ENCODE measurements at regions not wholly inside any gene's neighbourhood (a gene's known extent, or its start where the extent isn't known, plus 50 kb on each side); places are given as distances from the start of the nearest gene placed in this dataset.

DNA sequence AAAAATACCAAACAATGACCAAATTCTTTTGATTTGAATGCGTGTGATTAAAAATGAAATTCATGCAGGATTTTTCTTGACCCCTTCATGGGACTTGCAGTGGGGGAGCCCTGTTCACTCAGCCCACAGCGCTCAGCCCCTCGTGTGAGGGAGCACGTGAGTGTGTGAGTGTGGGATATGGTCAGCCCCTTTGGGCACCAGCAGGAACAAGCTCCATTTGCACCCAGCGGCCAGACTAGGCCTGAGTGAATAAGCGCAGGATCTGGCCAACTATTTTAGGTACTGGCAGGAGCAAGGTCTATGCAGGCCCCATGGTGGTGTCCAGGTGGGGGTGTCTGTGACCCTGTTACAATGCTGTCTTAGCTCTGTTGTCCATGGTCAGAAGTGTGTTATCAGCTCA, 1631.2 kb downstream of the BRINP3 start:
- in situ Hi-C loops (cut with MboI): no loop called here
- TF ChIP-seq EZH2 (IDR thresholded peaks at IDR 0.05; ENCODE audit: insufficient read depth, poor library complexity, severe bottlenecking): no peak
- no peak for TF ChIP-seq EZH2phosphoT487 (IDR thresholded peaks at IDR 0.05; ENCODE audit: insufficient read depth, low read depth)

DNA sequence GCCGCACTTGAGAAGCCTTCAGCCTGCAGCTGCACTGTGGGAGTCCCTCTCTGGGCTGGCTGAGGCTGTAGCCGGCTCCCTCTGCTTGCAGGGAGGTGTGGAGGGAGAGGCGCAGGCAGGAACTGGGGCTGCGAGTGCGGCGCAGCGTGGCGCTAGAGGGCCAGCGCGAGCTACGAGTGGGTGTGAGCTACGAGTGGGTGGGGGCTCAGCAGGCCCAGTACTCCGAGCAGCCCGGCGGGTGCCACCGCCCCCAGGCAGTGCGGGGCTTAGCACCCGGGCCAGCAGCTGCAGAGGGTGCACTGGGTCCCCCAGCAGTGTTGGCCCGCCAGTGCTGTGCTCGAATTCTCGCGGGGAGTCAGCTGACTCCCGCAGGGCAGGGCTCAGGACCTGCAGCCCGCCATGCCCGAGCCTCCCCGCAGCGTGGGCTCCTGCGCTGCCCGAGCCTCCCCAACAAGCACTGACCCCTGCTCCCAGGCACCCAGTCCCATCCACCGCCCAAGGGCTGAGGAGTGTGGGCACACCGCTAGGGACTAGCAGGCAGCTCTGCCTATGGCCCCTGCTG, 1620.1 kb downstream of the BRINP3 start:
- DNase-seq: no peak
- no peak for TF ChIP-seq EZH2 (IDR thresholded peaks at IDR 0.05; ENCODE audit: insufficient read depth, poor library complexity, severe bottlenecking)
- no peak for TF ChIP-seq EZH2phosphoT487 (IDR thresholded peaks at IDR 0.05; ENCODE audit: insufficient read depth, low read depth)
- Histone ChIP-seq H3K79me2 (ENCODE audit: insufficient read depth) (no peaks in the 10 kb centered on the region), H3K4me3 (no peak overlapping the region), H3K4me2 (ENCODE audit: unreplicated experiment) (no peak overlapping the region), H3K9ac (no peak overlapping the region), H3K4me1 (ENCODE audit: insufficient read depth) (no peaks in the 10 kb centered on the region), H3K27ac (no peak overlapping the region), H3K9me2 (ENCODE audit: insufficient read depth) (no peaks in the 10 kb centered on the region), H4K20me1 (ENCODE audit: insufficient read depth) (no peaks in the 10 kb centered on the region), H3F3A (ENCODE audit: insufficient read depth) (no peaks in the 10 kb centered on the region), H3K9me3 (ENCODE audit: low read depth) (no peaks in the 10 kb centered on the region), H3K27me3 (replicated peaks; ENCODE audit: insufficient read depth) (no peaks in the 10 kb centered on the region), H2AFZ (no peak overlapping the region), H3K36me3 (ENCODE audit: low read depth) (no peaks in the 10 kb centered on the region)
- in situ Hi-C loops (cut with MboI): no loop called here
- WGBS, 2 experiments (ENCODE audit: low coverage in 1 of 2, low lambda C conversion rate in 2 of 2, missing lambda C conversion rate in 2 of 2): 61 to 78% methylated on average over 26 to 31 of the region's 31 CpGs

More for the DNA sequence above, 1631.2 kb downstream of the BRINP3 start:
- Histone ChIP-seq H4K20me1 (ENCODE audit: insufficient read depth) (no peaks in the 10 kb centered on the region), H3K79me2 (ENCODE audit: insufficient read depth) (no peaks in the 10 kb centered on the region), H3K27ac (no peak overlapping the region), H3F3A (ENCODE audit: insufficient read depth) (no peaks in the 10 kb centered on the region), H2AFZ (no peak overlapping the region), H3K4me1 (ENCODE audit: insufficient read depth) (no peaks in the 10 kb centered on the region), H3K36me3 (ENCODE audit: low read depth) (no peaks in the 10 kb centered on the region), H3K4me3 (no peak overlapping the region), H3K9me3 (ENCODE audit: low read depth) (no peaks in the 10 kb centered on the region), H3K4me2 (ENCODE audit: unreplicated experiment) (no peak overlapping the region), H3K9me2 (ENCODE audit: insufficient read depth) (no peaks in the 10 kb centered on the region; the same call in 1 of the 2 replicates), H3K9ac (no peak overlapping the region), H3K27me3 (replicated peaks; ENCODE audit: insufficient read depth) (no peaks in the 10 kb centered on the region)
- DNase-seq: no peak
- WGBS, 2 experiments (ENCODE audit: low coverage in 1 of 2, low lambda C conversion rate in 2 of 2, missing lambda C conversion rate in 2 of 2): 42 to 54% methylated on average over 6 of the region's 6 CpGs

DNA sequence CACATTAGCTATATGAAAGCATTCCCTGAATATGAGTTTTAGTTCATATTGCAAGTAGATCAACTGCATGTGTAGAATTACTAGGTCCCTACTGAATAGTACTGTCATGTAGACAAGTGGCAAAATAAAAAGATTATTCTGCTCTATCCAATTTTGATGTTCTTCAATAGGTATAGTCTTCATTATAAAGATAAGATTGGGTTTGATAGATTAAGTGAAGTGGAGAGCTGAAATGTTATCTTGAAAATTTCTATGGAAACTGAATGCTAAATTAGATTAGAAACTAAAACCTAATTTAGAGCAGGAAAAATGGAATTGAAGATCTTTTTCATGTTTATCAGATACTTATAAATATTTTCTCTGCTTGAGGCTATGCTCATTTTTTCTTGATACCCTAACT, 1610.0 kb downstream of the BRINP3 start:
- H2AFZ ChIP-seq: no peak overlapping the region
- DNase-seq: no peak
- H3K9ac ChIP-seq: no peak overlapping the region
- H3F3A ChIP-seq (ENCODE audit: insufficient read depth): no peaks in the 10 kb centered on the region
- no peaks in the 10 kb centered on the region for H3K9me2 ChIP-seq (ENCODE audit: insufficient read depth)
- no peaks in the 10 kb centered on the region for H3K4me1 ChIP-seq (ENCODE audit: insufficient read depth)
- H3K4me3 ChIP-seq: no peak overlapping the region
- H3K4me2 ChIP-seq (ENCODE audit: unreplicated experiment): no peak overlapping the region
- H3K27me3 ChIP-seq (replicated peaks; ENCODE audit: insufficient read depth): no peaks in the 10 kb centered on the region
- H3K79me2 ChIP-seq (ENCODE audit: insufficient read depth): no peaks in the 10 kb centered on the region
- in situ Hi-C loops (cut with MboI): no loop called here
- H3K36me3 ChIP-seq (ENCODE audit: low read depth): no peaks in the 10 kb centered on the region
- no peaks in the 10 kb centered on the region for H3K9me3 ChIP-seq (ENCODE audit: low read depth)
- no peaks in the 10 kb centered on the region for H4K20me1 ChIP-seq (ENCODE audit: insufficient read depth)
- TF ChIP-seq EZH2 (IDR thresholded peaks at IDR 0.05; ENCODE audit: insufficient read depth, poor library complexity, severe bottlenecking) (no peak), EZH2phosphoT487 (IDR thresholded peaks at IDR 0.05; ENCODE audit: insufficient read depth, low read depth) (no peak)
- H3K27ac ChIP-seq: no peak overlapping the region

GRCh38 chr1:188871164-188871563, 1606.5 kb downstream of the BRINP3 start:
- no peak for TF ChIP-seq EZH2phosphoT487 (IDR thresholded peaks at IDR 0.05; ENCODE audit: insufficient read depth, low read depth)
- in situ Hi-C loops (cut with MboI): no loop called here
- Histone ChIP-seq H3F3A (ENCODE audit: insufficient read depth) (no peaks in the 10 kb centered on the region), H3K9ac (no peak overlapping the region), H3K27me3 (replicated peaks; ENCODE audit: insufficient read depth) (no peaks in the 10 kb centered on the region), H3K79me2 (ENCODE audit: insufficient read depth) (no peaks in the 10 kb centered on the region), H3K27ac (no peak overlapping the region), H3K36me3 (ENCODE audit: low read depth) (no peaks in the 10 kb centered on the region), H3K9me2 (ENCODE audit: insufficient read depth) (no peaks in the 10 kb centered on the region), H4K20me1 (ENCODE audit: insufficient read depth) (no peaks in the 10 kb centered on the region), H3K9me3 (ENCODE audit: low read depth) (no peaks in the 10 kb centered on the region), H3K4me2 (ENCODE audit: unreplicated experiment) (no peak overlapping the region), H2AFZ (no peak overlapping the region), H3K4me1 (ENCODE audit: insufficient read depth) (no peaks in the 10 kb centered on the region), H3K4me3 (no peak overlapping the region)
- 0 to 9% methylated on average over 1 of the region's 1 CpG for WGBS, 2 experiments (ENCODE audit: low coverage in 1 of 2, low lambda C conversion rate in 2 of 2, missing lambda C conversion rate in 2 of 2)
- DNase-seq: no peak

DNA sequence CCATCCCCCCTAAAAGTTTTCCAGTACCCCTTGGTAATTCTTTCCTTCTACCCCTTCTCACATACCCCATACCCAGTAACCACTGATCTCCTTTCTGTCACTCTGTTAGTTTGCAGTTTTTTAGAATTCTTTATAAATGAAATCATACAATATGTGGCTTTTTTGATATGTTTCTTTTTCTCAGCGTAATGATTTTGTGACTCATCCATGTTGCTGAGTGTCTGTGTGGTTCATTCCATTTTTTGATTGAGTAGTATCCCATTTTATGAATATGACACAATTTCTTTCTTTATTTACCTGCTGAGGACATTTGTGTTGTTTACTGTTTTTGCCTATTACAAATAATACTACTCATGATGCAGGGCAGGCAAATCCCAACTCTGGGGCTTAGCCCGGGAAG, 1605.3 kb downstream of the BRINP3 start:
- in situ Hi-C loops (cut with MboI): no loop called here

More for the DNA sequence above, 1605.3 kb downstream of the BRINP3 start:
- Histone ChIP-seq H4K20me1 (ENCODE audit: insufficient read depth) (no peaks in the 10 kb centered on the region), H3K9ac (no peak overlapping the region), H2AFZ (no peak overlapping the region), H3K9me2 (ENCODE audit: insufficient read depth) (no peaks in the 10 kb centered on the region), H3K4me2 (ENCODE audit: unreplicated experiment) (no peak overlapping the region), H3K27ac (no peak overlapping the region), H3K9me3 (ENCODE audit: low read depth) (no peaks in the 10 kb centered on the region), H3K4me3 (no peak overlapping the region), H3K79me2 (ENCODE audit: insufficient read depth) (no peaks in the 10 kb centered on the region), H3K4me1 (ENCODE audit: insufficient read depth) (no peaks in the 10 kb centered on the region), H3F3A (ENCODE audit: insufficient read depth) (no peaks in the 10 kb centered on the region), H3K36me3 (ENCODE audit: low read depth) (no peaks in the 10 kb centered on the region), H3K27me3 (replicated peaks; ENCODE audit: insufficient read depth) (no peaks in the 10 kb centered on the region)
- no peak for TF ChIP-seq EZH2phosphoT487 (IDR thresholded peaks at IDR 0.05; ENCODE audit: insufficient read depth, low read depth)
- no peak for TF ChIP-seq EZH2 (IDR thresholded peaks at IDR 0.05; ENCODE audit: insufficient read depth, poor library complexity, severe bottlenecking)
- WGBS, 2 experiments (ENCODE audit: low coverage in 1 of 2, low lambda C conversion rate in 2 of 2, missing lambda C conversion rate in 2 of 2): 17 to 28% methylated on average over 2 of the region's 2 CpGs
- DNase-seq: no peak
